ENCODE measurements at regions not wholly inside any gene's neighbourhood (a gene's known extent, or its start where the extent isn't known, plus 50 kb on each side); places are given as distances from the start of the nearest gene placed in this dataset.

- TF ChIP-seq, protein P1, sequence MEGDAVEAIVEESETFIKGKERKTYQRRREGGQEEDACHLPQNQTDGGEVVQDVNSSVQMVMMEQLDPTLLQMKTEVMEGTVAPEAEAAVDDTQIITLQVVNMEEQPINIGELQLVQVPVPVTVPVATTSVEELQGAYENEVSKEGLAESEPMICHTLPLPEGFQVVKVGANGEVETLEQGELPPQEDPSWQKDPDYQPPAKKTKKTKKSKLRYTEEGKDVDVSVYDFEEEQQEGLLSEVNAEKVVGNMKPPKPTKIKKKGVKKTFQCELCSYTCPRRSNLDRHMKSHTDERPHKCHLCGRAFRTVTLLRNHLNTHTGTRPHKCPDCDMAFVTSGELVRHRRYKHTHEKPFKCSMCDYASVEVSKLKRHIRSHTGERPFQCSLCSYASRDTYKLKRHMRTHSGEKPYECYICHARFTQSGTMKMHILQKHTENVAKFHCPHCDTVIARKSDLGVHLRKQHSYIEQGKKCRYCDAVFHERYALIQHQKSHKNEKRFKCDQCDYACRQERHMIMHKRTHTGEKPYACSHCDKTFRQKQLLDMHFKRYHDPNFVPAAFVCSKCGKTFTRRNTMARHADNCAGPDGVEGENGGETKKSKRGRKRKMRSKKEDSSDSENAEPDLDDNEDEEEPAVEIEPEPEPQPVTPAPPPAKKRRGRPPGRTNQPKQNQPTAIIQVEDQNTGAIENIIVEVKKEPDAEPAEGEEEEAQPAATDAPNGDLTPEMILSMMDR (IDR thresholded peaks at IDR 0.05), result no peak
- TF ChIP-seq POLR2A (IDR thresholded peaks at IDR 0.05), result no peak
Observed at GRCh38 chr5:75952963-75953362, 130.2 kb upstream of the SV2C start.
